ENCODE measurements at regions not wholly inside any gene's neighbourhood (a gene's known extent, or its start where the extent isn't known, plus 50 kb on each side); places are given as distances from the start of the nearest gene placed in this dataset.
"Not testable (repeated sequence)": the region's sequence is repeated elsewhere in the genome, so short reads cannot be mapped to it uniquely, and the experiment has no call there.

GRCh38 chr2:111329309-111329708 lies 208.6 kb downstream of the BCL2L11 start:
- H3K27me3 Mint-ChIP-seq; H3K27ac Mint-ChIP-seq; CTCF ChIA-PET; DNase-seq; H3K4me3 Mint-ChIP-seq; H3K9me3 Mint-ChIP-seq; H3K36me3 Mint-ChIP-seq (ENCODE audit: low read depth); POLR2A ChIA-PET; H3K4me1 Mint-ChIP-seq: not testable (repeated sequence)

- CTCF ChIA-PET; H3K9me3 Mint-ChIP-seq; POLR2A ChIA-PET; H3K4me1 Mint-ChIP-seq; H3K27me3 Mint-ChIP-seq; H3K4me3 Mint-ChIP-seq; DNase-seq; H3K27ac Mint-ChIP-seq; H3K36me3 Mint-ChIP-seq (ENCODE audit: low read depth): not testable (repeated sequence)
Observed at GRCh38 chr2:111331099-111331724, 210.5 kb downstream of the BCL2L11 start.

GRCh38 chr2:111335220-111335907 lies 214.7 kb downstream of the BCL2L11 start:
- H3K27me3 Mint-ChIP-seq; DNase-seq; H3K27ac Mint-ChIP-seq; POLR2A ChIA-PET; H3K36me3 Mint-ChIP-seq (ENCODE audit: low read depth); H3K4me3 Mint-ChIP-seq; H3K9me3 Mint-ChIP-seq; CTCF ChIA-PET; H3K4me1 Mint-ChIP-seq: not testable (repeated sequence)

GRCh38 chr2:111338474-111338873 lies 217.8 kb downstream of the BCL2L11 start:
- H3K4me3 Mint-ChIP-seq; CTCF ChIA-PET; DNase-seq; H3K9me3 Mint-ChIP-seq; H3K4me1 Mint-ChIP-seq; POLR2A ChIA-PET; H3K27ac Mint-ChIP-seq; H3K27me3 Mint-ChIP-seq; H3K36me3 Mint-ChIP-seq (ENCODE audit: low read depth): not testable (repeated sequence)

GRCh38 chr2:111339476-111339875 lies 218.8 kb downstream of the BCL2L11 start:
- H3K36me3 Mint-ChIP-seq (ENCODE audit: low read depth); H3K4me1 Mint-ChIP-seq; CTCF ChIA-PET; H3K4me3 Mint-ChIP-seq; H3K27ac Mint-ChIP-seq; DNase-seq; H3K9me3 Mint-ChIP-seq; H3K27me3 Mint-ChIP-seq; POLR2A ChIA-PET: not testable (repeated sequence)

- DNase-seq; H3K27me3 Mint-ChIP-seq; POLR2A ChIA-PET; H3K9me3 Mint-ChIP-seq; H3K4me1 Mint-ChIP-seq; H3K36me3 Mint-ChIP-seq (ENCODE audit: low read depth); CTCF ChIA-PET; H3K27ac Mint-ChIP-seq; H3K4me3 Mint-ChIP-seq: not testable (repeated sequence)
Observed at GRCh38 chr2:111344590-111344989, 223.9 kb downstream of the BCL2L11 start.

- H3K27me3 Mint-ChIP-seq; H3K27ac Mint-ChIP-seq; POLR2A ChIA-PET; H3K9me3 Mint-ChIP-seq; H3K4me1 Mint-ChIP-seq; DNase-seq; CTCF ChIA-PET; H3K4me3 Mint-ChIP-seq; H3K36me3 Mint-ChIP-seq (ENCODE audit: low read depth): not testable (repeated sequence)
Observed at GRCh38 chr2:111345439-111345838, 224.7 kb downstream of the BCL2L11 start.

GRCh38 chr2:111346018-111346930 lies 225.6 kb downstream of the BCL2L11 start:
- POLR2A ChIA-PET; DNase-seq; H3K27ac Mint-ChIP-seq; H3K4me1 Mint-ChIP-seq; H3K9me3 Mint-ChIP-seq; H3K27me3 Mint-ChIP-seq; CTCF ChIA-PET; H3K36me3 Mint-ChIP-seq (ENCODE audit: low read depth); H3K4me3 Mint-ChIP-seq: not testable (repeated sequence)

GRCh38 chr2:111347695-111348094 lies 227.0 kb downstream of the BCL2L11 start:
- POLR2A ChIA-PET; H3K4me3 Mint-ChIP-seq; H3K27ac Mint-ChIP-seq; H3K9me3 Mint-ChIP-seq; H3K27me3 Mint-ChIP-seq; CTCF ChIA-PET; DNase-seq; H3K36me3 Mint-ChIP-seq (ENCODE audit: low read depth); H3K4me1 Mint-ChIP-seq: not testable (repeated sequence)

GRCh38 chr2:111348316-111348715 lies 227.6 kb downstream of the BCL2L11 start:
- CTCF ChIA-PET; DNase-seq; H3K4me1 Mint-ChIP-seq; H3K27ac Mint-ChIP-seq; POLR2A ChIA-PET; H3K36me3 Mint-ChIP-seq (ENCODE audit: low read depth); H3K27me3 Mint-ChIP-seq; H3K4me3 Mint-ChIP-seq; H3K9me3 Mint-ChIP-seq: not testable (repeated sequence)

- POLR2A ChIA-PET; H3K27me3 Mint-ChIP-seq; H3K27ac Mint-ChIP-seq; H3K9me3 Mint-ChIP-seq; H3K36me3 Mint-ChIP-seq (ENCODE audit: low read depth); CTCF ChIA-PET; DNase-seq; H3K4me3 Mint-ChIP-seq; H3K4me1 Mint-ChIP-seq: not testable (repeated sequence)
Observed at GRCh38 chr2:111355022-111355817, 234.5 kb downstream of the BCL2L11 start.

GRCh38 chr2:111355823-111356511 lies 235.3 kb downstream of the BCL2L11 start:
- H3K4me3 Mint-ChIP-seq, POLR2A ChIA-PET, H3K9me3 Mint-ChIP-seq, CTCF ChIA-PET, H3K27me3 Mint-ChIP-seq, H3K27ac Mint-ChIP-seq, DNase-seq, H3K4me1 Mint-ChIP-seq: not testable (repeated sequence)
- H3K36me3 Mint-ChIP-seq (ENCODE audit: low read depth) = peaks cover 13% of the 10 kb centered on the region

- H3K27me3 Mint-ChIP-seq, CTCF ChIA-PET, DNase-seq, H3K4me3 Mint-ChIP-seq, H3K4me1 Mint-ChIP-seq, POLR2A ChIA-PET, H3K9me3 Mint-ChIP-seq, H3K27ac Mint-ChIP-seq: not testable (repeated sequence)
- peaks cover 14% of the 10 kb centered on the region for H3K36me3 Mint-ChIP-seq (ENCODE audit: low read depth)
Observed at GRCh38 chr2:111356512-111357031, 235.9 kb downstream of the BCL2L11 start.

Data from activated CD4-positive, alpha-beta memory T cell treated with anti-CD3 and anti-CD28 coated beads, Interleukin-2, amount 10 ng/mL, durations not matched to agents 7 days and 5 days (primary cell).